ENCODE measurements at regions not wholly inside any gene's neighbourhood (a gene's known extent, or its start where the extent isn't known, plus 50 kb on each side); places are given as distances from the start of the nearest gene placed in this dataset.

DNA sequence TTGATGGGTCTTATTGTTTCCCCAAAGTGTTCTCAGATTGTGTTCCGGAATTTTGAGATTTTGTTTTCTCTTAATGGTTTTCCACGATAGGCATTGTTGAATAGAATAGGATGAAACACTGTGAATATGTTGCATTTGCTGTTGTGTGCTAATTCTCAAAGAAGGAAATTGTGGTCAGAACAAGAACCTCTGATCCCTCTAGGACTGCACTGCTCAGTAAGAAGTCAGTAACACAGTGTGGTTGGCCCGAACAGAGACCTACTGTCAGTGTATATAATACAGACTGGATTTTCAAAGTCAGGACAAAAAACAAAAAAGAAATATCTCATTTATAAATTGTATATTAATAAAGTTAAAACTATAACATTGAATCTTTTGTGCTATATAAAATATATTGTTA lies 494.8 kb downstream of the MAT2B start:
- DNase-seq (ENCODE audit: low spot score): no peak
- intact Hi-C loops (cut with micrococcal nuclease; ENCODE audit: unreplicated experiment): no loop called here
- Histone ChIP-seq H3K4me2 (ENCODE audit: low read depth, low read length) (no peak overlapping the region), H3K79me2 (ENCODE audit: insufficient read depth, low read length) (no peaks in the 10 kb centered on the region), H3K27me3 (ENCODE audit: control insufficient read depth in 1 of 2, insufficient read depth in 2 of 2, low read length in 2 of 2) (no peaks in the 10 kb centered on the region), H3K27ac (ENCODE audit: extremely low read length, insufficient read depth, low read length) (no peak overlapping the region), H3K4me3 (replicated peaks in 1 of 3; ENCODE audit: insufficient read depth in 1 of 3, low read depth in 2 of 3, low read length in 3 of 3) (no peak overlapping the region), H3K9ac (ENCODE audit: insufficient read depth, low read depth, low read length) (no peak overlapping the region), H2AFZ (ENCODE audit: low read length) (no peak overlapping the region), H3K4me1 (ENCODE audit: insufficient read depth, low read length) (no peaks in the 10 kb centered on the region), H3K36me3 (replicated peaks in 1 of 2; ENCODE audit: control insufficient read depth in 1 of 2, insufficient read depth in 2 of 2, low read length in 2 of 2) (no peaks in the 10 kb centered on the region), H3K9me3 (ENCODE audit: low read length) (no peaks in the 10 kb centered on the region), H4K20me1 (ENCODE audit: insufficient read depth, low read length) (no peaks in the 10 kb centered on the region)
- under 1% methylated on average over 3 of the region's 3 CpGs for WGBS (ENCODE audit: low lambda C conversion rate)
- CTCF ChIA-PET (ENCODE audit: low intra/inter-chr PET ratio, low total read pairs): no interaction called here
- FAIRE-seq: no peak
- in situ Hi-C loops (cut with HindIII; ENCODE audit: extremely low pct_ligation_motif_present, low pct_unique_long_range_greater_than_20kb): loop anchor here (25.0 kb wide), 2 partner anchors 512 to 1212 kb away; no protein-coding TSS in a partner anchor
- no peak for ATAC-seq
- no TSS peak for BruUV-seq (replicated peaks)
- POLR2A ChIA-PET: no interaction called here
- TF ChIP-seq ZSCAN9 (CRISPR knock-in tag; IDR thresholded peaks at IDR 0.05; ENCODE audit: borderline replicate concordance) (no peak), SMAD3 (CRISPR knock-in tag; IDR thresholded peaks at IDR 0.05) (no peak), ASH2L (IDR thresholded peaks at IDR 0.05; ENCODE audit: insufficient read length, low read depth, low read length) (no peak), GABPB1 (CRISPR knock-in tag; IDR thresholded peaks at IDR 0.05) (no peak), KLF15 (CRISPR knock-in tag; IDR thresholded peaks at IDR 0.05; ENCODE audit: borderline replicate concordance) (no peak)
- TF ChIP-seq, protein P1, sequence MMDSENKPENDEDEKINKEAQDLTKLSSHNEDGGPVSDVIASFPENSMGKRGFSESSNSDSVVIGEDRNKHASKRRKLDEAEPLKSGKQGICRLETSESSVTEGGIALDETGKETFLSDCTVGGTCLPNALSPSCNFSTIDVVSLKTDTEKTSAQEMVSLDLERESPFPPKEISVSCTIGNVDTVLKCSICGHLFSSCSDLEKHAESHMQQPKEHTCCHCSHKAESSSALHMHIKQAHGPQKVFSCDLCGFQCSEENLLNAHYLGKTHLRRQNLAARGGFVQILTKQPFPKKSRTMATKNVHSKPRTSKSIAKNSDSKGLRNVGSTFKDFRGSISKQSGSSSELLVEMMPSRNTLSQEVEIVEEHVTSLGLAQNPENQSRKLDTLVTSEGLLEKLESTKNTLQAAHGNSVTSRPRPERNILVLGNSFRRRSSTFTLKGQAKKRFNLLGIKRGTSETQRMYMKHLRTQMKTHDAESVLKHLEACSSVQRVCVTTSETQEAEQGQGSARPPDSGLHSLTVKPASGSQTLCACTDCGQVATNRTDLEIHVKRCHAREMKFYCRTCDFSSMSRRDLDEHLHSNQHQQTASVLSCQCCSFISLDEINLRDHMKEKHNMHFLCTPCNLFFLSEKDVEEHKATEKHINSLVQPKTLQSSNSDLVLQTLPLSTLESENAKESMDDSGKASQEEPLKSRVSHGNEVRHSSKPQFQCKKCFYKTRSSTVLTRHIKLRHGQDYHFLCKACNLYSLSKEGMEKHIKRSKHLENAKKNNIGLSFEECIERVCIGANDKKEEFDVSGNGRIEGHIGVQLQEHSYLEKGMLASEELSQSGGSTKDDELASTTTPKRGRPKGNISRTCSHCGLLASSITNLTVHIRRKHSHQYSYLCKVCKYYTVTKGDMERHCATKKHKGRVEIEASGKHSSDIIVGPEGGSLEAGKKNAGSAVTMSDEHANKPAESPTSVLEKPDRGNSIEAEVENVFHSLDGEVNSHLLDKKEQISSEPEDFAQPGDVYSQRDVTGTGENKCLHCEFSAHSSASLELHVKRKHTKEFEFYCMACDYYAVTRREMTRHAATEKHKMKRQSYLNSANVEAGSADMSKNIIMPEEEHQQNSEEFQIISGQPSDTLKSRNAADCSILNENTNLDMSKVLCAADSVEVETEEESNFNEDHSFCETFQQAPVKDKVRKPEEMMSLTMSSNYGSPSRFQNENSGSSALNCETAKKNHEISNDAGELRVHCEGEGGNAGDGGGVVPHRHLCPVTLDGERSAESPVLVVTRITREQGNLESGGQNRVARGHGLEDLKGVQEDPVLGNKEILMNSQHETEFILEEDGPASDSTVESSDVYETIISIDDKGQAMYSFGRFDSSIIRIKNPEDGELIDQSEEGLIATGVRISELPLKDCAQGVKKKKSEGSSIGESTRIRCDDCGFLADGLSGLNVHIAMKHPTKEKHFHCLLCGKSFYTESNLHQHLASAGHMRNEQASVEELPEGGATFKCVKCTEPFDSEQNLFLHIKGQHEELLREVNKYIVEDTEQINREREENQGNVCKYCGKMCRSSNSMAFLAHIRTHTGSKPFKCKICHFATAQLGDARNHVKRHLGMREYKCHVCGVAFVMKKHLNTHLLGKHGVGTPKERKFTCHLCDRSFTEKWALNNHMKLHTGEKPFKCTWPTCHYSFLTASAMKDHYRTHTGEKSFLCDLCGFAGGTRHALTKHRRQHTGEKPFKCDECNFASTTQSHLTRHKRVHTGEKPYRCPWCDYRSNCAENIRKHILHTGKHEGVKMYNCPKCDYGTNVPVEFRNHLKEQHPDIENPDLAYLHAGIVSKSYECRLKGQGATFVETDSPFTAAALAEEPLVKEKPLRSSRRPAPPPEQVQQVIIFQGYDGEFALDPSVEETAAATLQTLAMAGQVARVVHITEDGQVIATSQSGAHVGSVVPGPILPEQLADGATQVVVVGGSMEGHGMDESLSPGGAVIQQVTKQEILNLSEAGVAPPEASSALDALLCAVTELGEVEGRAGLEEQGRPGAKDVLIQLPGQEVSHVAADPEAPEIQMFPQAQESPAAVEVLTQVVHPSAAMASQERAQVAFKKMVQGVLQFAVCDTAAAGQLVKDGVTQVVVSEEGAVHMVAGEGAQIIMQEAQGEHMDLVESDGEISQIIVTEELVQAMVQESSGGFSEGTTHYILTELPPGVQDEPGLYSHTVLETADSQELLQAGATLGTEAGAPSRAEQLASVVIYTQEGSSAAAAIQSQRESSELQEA (CRISPR knock-in tag; IDR thresholded peaks at IDR 0.05; ENCODE audit: not compliant biosample characterization): no peak
